HuH-7 (cell line): ENCODE measurements at regions not wholly inside any gene's neighbourhood (a gene's known extent, or its start where the extent isn't known, plus 50 kb on each side); places are given as distances from the start of the nearest gene placed in this dataset.

Source experiments
- DNase-seq: peaks from one replicate; pipeline ENCODE4 v3.0.0; 2011; ENCODE audit warnings: low spot score

GRCh38 chr10:117638200-117638599 lies 95.7 kb downstream of the EMX2 start:
- DNase-seq = no peak

- DNase-seq = no peak
Observed at GRCh38 chr10:117638664-117639200, 96.2 kb downstream of the EMX2 start.

- no peak for DNase-seq
Observed at GRCh38 chr10:117640406-117640805, 97.9 kb downstream of the EMX2 start.

GRCh38 chr10:117646718-117647117 lies 104.2 kb downstream of the EMX2 start:
- DNase-seq = no peak

- no peak for DNase-seq
Observed at GRCh38 chr10:117647306-117647705, 104.8 kb downstream of the EMX2 start.

GRCh38 chr10:117651121-117651520 lies 108.6 kb downstream of the EMX2 start:
- no peak for DNase-seq

GRCh38 chr10:117652228-117653169 lies 110.0 kb downstream of the EMX2 start:
- no peak for DNase-seq

- no peak for DNase-seq
Observed at GRCh38 chr10:117653170-117653515, 110.6 kb downstream of the EMX2 start.

GRCh38 chr10:117654105-117654504 lies 111.6 kb downstream of the EMX2 start:
- no peak for DNase-seq

- no peak for DNase-seq
Observed at GRCh38 chr10:117656385-117657367, 114.1 kb downstream of the EMX2 start.

GRCh38 chr10:117661316-117661715 lies 118.8 kb downstream of the EMX2 start:
- DNase-seq = no peak

- no peak for DNase-seq
Observed at GRCh38 chr10:117662126-117662525, 119.6 kb downstream of the EMX2 start.

- DNase-seq = no peak
Observed at GRCh38 chr10:117662751-117663540, 120.4 kb downstream of the EMX2 start.

GRCh38 chr10:117663750-117664149 lies 121.2 kb downstream of the EMX2 start:
- DNase-seq = no peak

- no peak for DNase-seq
Observed at GRCh38 chr10:117664288-117664687, 121.7 kb downstream of the EMX2 start.

GRCh38 chr10:117666166-117666565 lies 123.6 kb downstream of the EMX2 start:
- DNase-seq = no peak

GRCh38 chr10:117666965-117667364 lies 124.4 kb downstream of the EMX2 start:
- DNase-seq = no peak

GRCh38 chr10:117667831-117668230 lies 125.3 kb downstream of the EMX2 start:
- no peak for DNase-seq

GRCh38 chr10:117668327-117669008 lies 125.9 kb downstream of the EMX2 start:
- DNase-seq = no peak

- DNase-seq = no peak
Observed at GRCh38 chr10:117669122-117669521, 126.6 kb downstream of the EMX2 start.
